ENCODE measurements at regions not wholly inside any gene's neighbourhood (a gene's known extent, or its start where the extent isn't known, plus 50 kb on each side); places are given as distances from the start of the nearest gene placed in this dataset.

- Mint-ChIP-seq H3K4me1 (no peaks in the 10 kb centered on the region), H3K9me3 (peaks cover 0 to 11% (median 4%) of the 10 kb centered on the region in 11 donors), H3K27ac (no peak overlapping the region), H3K4me3 (no peak overlapping the region), H3K27me3 (no peaks in the 10 kb centered on the region), H3K36me3 (no peaks in the 10 kb centered on the region)
- intact Hi-C loops (cut with micrococcal nuclease) = no loop called here
- Histone ChIP-seq H3K27me3 (ENCODE audit: control insufficient read depth in 2 of 2, insufficient read depth in 2 of 2, low read length in 2 of 2) (no peaks in the 10 kb centered on the region), H3K36me3 (ENCODE audit: control insufficient read depth in 2 of 3, insufficient read depth in 3 of 3, low read length in 3 of 3) (no peaks in the 10 kb centered on the region), H3K9me3 (ENCODE audit: control insufficient read depth in 2 of 3, low read length in 3 of 3) (no peaks in the 10 kb centered on the region), H3K4me3 (ENCODE audit: low read length) (no peak overlapping the region), H3K27ac (ENCODE audit: low read depth, low read length) (no peak overlapping the region), H3K4me1 (ENCODE audit: control insufficient read depth in 2 of 2, insufficient read depth in 2 of 2, low read length in 2 of 2) (no peaks in the 10 kb centered on the region)
- ATAC-seq (no peak), DNase-seq (no peak)
- ChIA-PET CTCF (no interaction called here), POLR2A (interaction anchor here (0.5 kb wide), 1 partner anchor 13 kb away, joined by 3 read pairs; no protein-coding TSS in a partner anchor)
These were observed 284.4 kb downstream of the IPMK start for GRCh38 chr10:57983281-57983791.

GRCh38 chr10:57982091-57982490 is 285.6 kb downstream of the IPMK start:
- Histone ChIP-seq H3K9me3 (ENCODE audit: control insufficient read depth in 2 of 3, low read length in 3 of 3) (no peaks in the 10 kb centered on the region), H3K27me3 (ENCODE audit: control insufficient read depth in 2 of 2, insufficient read depth in 2 of 2, low read length in 2 of 2) (no peaks in the 10 kb centered on the region), H3K36me3 (ENCODE audit: control insufficient read depth in 2 of 3, insufficient read depth in 3 of 3, low read length in 3 of 3) (no peaks in the 10 kb centered on the region), H3K4me3 (ENCODE audit: low read length) (no peak overlapping the region), H3K4me1 (ENCODE audit: control insufficient read depth in 2 of 2, insufficient read depth in 2 of 2, low read length in 2 of 2) (no peaks in the 10 kb centered on the region), H3K27ac (ENCODE audit: low read depth, low read length) (no peak overlapping the region)
- POLR2A ChIA-PET = interaction anchor here (0.6 kb wide), 1 partner anchor 378 kb away, joined by 4 read pairs; no protein-coding TSS in a partner anchor
- DNase-seq (no peak), ATAC-seq (no peak)
- Mint-ChIP-seq H3K4me3 (no peak overlapping the region), H3K27me3 (no peaks in the 10 kb centered on the region), H3K36me3 (no peaks in the 10 kb centered on the region), H3K9me3 (peaks cover 0 to 11% (median 5%) of the 10 kb centered on the region in 11 donors), H3K4me1 (no peaks in the 10 kb centered on the region), H3K27ac (no peak overlapping the region)
- intact Hi-C loops (cut with micrococcal nuclease) = no loop called here
- CTCF ChIA-PET = no interaction called here

- Histone ChIP-seq H3K4me3 (ENCODE audit: low read length) (no peak overlapping the region), H3K36me3 (ENCODE audit: control insufficient read depth in 2 of 3, insufficient read depth in 3 of 3, low read length in 3 of 3) (no peaks in the 10 kb centered on the region), H3K9me3 (ENCODE audit: control insufficient read depth in 2 of 3, low read length in 3 of 3) (no peaks in the 10 kb centered on the region), H3K27ac (ENCODE audit: low read depth, low read length) (no peak overlapping the region), H3K27me3 (ENCODE audit: control insufficient read depth in 2 of 2, insufficient read depth in 2 of 2, low read length in 2 of 2) (no peaks in the 10 kb centered on the region), H3K4me1 (ENCODE audit: control insufficient read depth in 2 of 2, insufficient read depth in 2 of 2, low read length in 2 of 2) (no peaks in the 10 kb centered on the region)
- no peak for ATAC-seq
- no peak overlapping the region for H3K4me3 Mint-ChIP-seq
- H3K27me3 Mint-ChIP-seq = no peaks in the 10 kb centered on the region
- intact Hi-C loops (cut with micrococcal nuclease) = no loop called here
- no peaks in the 10 kb centered on the region for H3K36me3 Mint-ChIP-seq
- H3K4me1 Mint-ChIP-seq = no peaks in the 10 kb centered on the region
- no peak for DNase-seq
- ChIA-PET CTCF (no interaction called here), POLR2A (no interaction called here)
- peaks cover 0 to 16% (median 7%) of the 10 kb centered on the region in 11 donors for H3K9me3 Mint-ChIP-seq
- H3K27ac Mint-ChIP-seq = no peak overlapping the region
These were observed 287.7 kb downstream of the IPMK start for GRCh38 chr10:57979956-57980355.

- H3K36me3 ChIP-seq (ENCODE audit: control insufficient read depth in 2 of 3, insufficient read depth in 3 of 3, low read length in 3 of 3) = no peaks in the 10 kb centered on the region
- peaks cover 0 to 16% (median 7%) of the 10 kb centered on the region in 11 donors for H3K9me3 Mint-ChIP-seq
- H3K27me3 ChIP-seq (ENCODE audit: control insufficient read depth in 2 of 2, insufficient read depth in 2 of 2, low read length in 2 of 2) = no peaks in the 10 kb centered on the region
- H3K27ac Mint-ChIP-seq = no peak overlapping the region
- H3K4me3 Mint-ChIP-seq = no peak overlapping the region
- H3K4me1 ChIP-seq (ENCODE audit: control insufficient read depth in 2 of 2, insufficient read depth in 2 of 2, low read length in 2 of 2) = no peaks in the 10 kb centered on the region
- no peak for DNase-seq
- no peak for ATAC-seq
- H3K4me3 ChIP-seq (ENCODE audit: low read length) = no peak overlapping the region
- POLR2A ChIA-PET = no interaction called here
- intact Hi-C loops (cut with micrococcal nuclease) = no loop called here
- CTCF ChIA-PET = no interaction called here
- no peaks in the 10 kb centered on the region for H3K36me3 Mint-ChIP-seq
- no peak overlapping the region for H3K27ac ChIP-seq (ENCODE audit: low read depth, low read length)
- H3K27me3 Mint-ChIP-seq = no peaks in the 10 kb centered on the region
- no peaks in the 10 kb centered on the region for H3K4me1 Mint-ChIP-seq
- H3K9me3 ChIP-seq (ENCODE audit: control insufficient read depth in 2 of 3, low read length in 3 of 3) = no peaks in the 10 kb centered on the region
These were observed 288.2 kb downstream of the IPMK start for GRCh38 chr10:57979491-57979890.

- intact Hi-C loops (cut with micrococcal nuclease) = no loop called here
- CTCF ChIA-PET = no interaction called here
- POLR2A ChIA-PET = no interaction called here
- H3K27ac ChIP-seq (ENCODE audit: low read depth, low read length) = no peak overlapping the region
- ATAC-seq (no peak), DNase-seq (no peak)
- no peaks in the 10 kb centered on the region for H3K27me3 ChIP-seq (ENCODE audit: control insufficient read depth in 2 of 2, insufficient read depth in 2 of 2, low read length in 2 of 2)
- Mint-ChIP-seq H3K27me3 (no peaks in the 10 kb centered on the region), H3K27ac (no peak overlapping the region), H3K4me1 (no peaks in the 10 kb centered on the region), H3K4me3 (no peak overlapping the region), H3K36me3 (no peaks in the 10 kb centered on the region), H3K9me3 (peaks cover 0 to 16% (median 10%) of the 10 kb centered on the region in 11 donors)
- H3K4me3 ChIP-seq (ENCODE audit: low read length) = no peak overlapping the region
- H3K4me1 ChIP-seq (ENCODE audit: control insufficient read depth in 2 of 2, insufficient read depth in 2 of 2, low read length in 2 of 2) = no peaks in the 10 kb centered on the region
- H3K36me3 ChIP-seq (ENCODE audit: control insufficient read depth in 2 of 3, insufficient read depth in 3 of 3, low read length in 3 of 3) = no peaks in the 10 kb centered on the region
- H3K9me3 ChIP-seq (ENCODE audit: control insufficient read depth in 2 of 3, low read length in 3 of 3) = no peaks in the 10 kb centered on the region
These were observed 290.4 kb downstream of the IPMK start for GRCh38 chr10:57977262-57977661.

GRCh38 chr10:57973451-57973850 is 294.2 kb downstream of the IPMK start:
- DNase-seq (no peak), ATAC-seq (no peak)
- Mint-ChIP-seq H3K36me3 (no peaks in the 10 kb centered on the region), H3K4me3 (no peak overlapping the region), H3K4me1 (no peaks in the 10 kb centered on the region), H3K27me3 (no peaks in the 10 kb centered on the region), H3K27ac (no peak overlapping the region), H3K9me3 (peaks cover 0 to 12% (median 5%) of the 10 kb centered on the region in 11 donors)
- no peaks in the 10 kb centered on the region for H3K27me3 ChIP-seq (ENCODE audit: control insufficient read depth in 2 of 2, insufficient read depth in 2 of 2, low read length in 2 of 2)
- no peaks in the 10 kb centered on the region for H3K36me3 ChIP-seq (ENCODE audit: control insufficient read depth in 2 of 3, insufficient read depth in 3 of 3, low read length in 3 of 3)
- H3K4me3 ChIP-seq (ENCODE audit: low read length) = no peak overlapping the region
- CTCF ChIA-PET = no interaction called here
- intact Hi-C loops (cut with micrococcal nuclease) = no loop called here
- no peaks in the 10 kb centered on the region for H3K4me1 ChIP-seq (ENCODE audit: control insufficient read depth in 2 of 2, insufficient read depth in 2 of 2, low read length in 2 of 2)
- no peaks in the 10 kb centered on the region for H3K9me3 ChIP-seq (ENCODE audit: control insufficient read depth in 2 of 3, low read length in 3 of 3)
- no peak overlapping the region for H3K27ac ChIP-seq (ENCODE audit: low read depth, low read length)
- POLR2A ChIA-PET = no interaction called here

GRCh38 chr10:57972783-57973182 is 294.9 kb downstream of the IPMK start:
- Mint-ChIP-seq H3K9me3 (peaks cover 0 to 12% (median 4%) of the 10 kb centered on the region in 11 donors), H3K36me3 (no peaks in the 10 kb centered on the region), H3K4me3 (no peak overlapping the region), H3K27me3 (no peaks in the 10 kb centered on the region), H3K27ac (no peak overlapping the region), H3K4me1 (no peaks in the 10 kb centered on the region)
- H3K9me3 ChIP-seq (ENCODE audit: control insufficient read depth in 2 of 3, low read length in 3 of 3) = no peaks in the 10 kb centered on the region
- ChIA-PET CTCF (interaction anchor here (0.6 kb wide), 1 partner anchor 353 kb away, joined by 4 read pairs; no protein-coding TSS in a partner anchor), POLR2A (no interaction called here)
- H3K36me3 ChIP-seq (ENCODE audit: control insufficient read depth in 2 of 3, insufficient read depth in 3 of 3, low read length in 3 of 3) = no peaks in the 10 kb centered on the region
- no peak overlapping the region for H3K27ac ChIP-seq (ENCODE audit: low read depth, low read length)
- no peaks in the 10 kb centered on the region for H3K4me1 ChIP-seq (ENCODE audit: control insufficient read depth in 2 of 2, insufficient read depth in 2 of 2, low read length in 2 of 2)
- no peak for DNase-seq
- ATAC-seq = no peak
- H3K4me3 ChIP-seq (ENCODE audit: low read length) = no peak overlapping the region
- no peaks in the 10 kb centered on the region for H3K27me3 ChIP-seq (ENCODE audit: control insufficient read depth in 2 of 2, insufficient read depth in 2 of 2, low read length in 2 of 2)
- intact Hi-C loops (cut with micrococcal nuclease) = no loop called here
